ENCODE measurements at regions not wholly inside any gene's neighbourhood (a gene's known extent, or its start where the extent isn't known, plus 50 kb on each side); places are given as distances from the start of the nearest gene placed in this dataset.
A peak's percentile ranks its signal among the peaks of the same experiment; 100 is the strongest.
"Not testable (repeated sequence)": the region's sequence is repeated elsewhere in the genome, so short reads cannot be mapped to it uniquely, and the experiment has no call there.

DNA sequence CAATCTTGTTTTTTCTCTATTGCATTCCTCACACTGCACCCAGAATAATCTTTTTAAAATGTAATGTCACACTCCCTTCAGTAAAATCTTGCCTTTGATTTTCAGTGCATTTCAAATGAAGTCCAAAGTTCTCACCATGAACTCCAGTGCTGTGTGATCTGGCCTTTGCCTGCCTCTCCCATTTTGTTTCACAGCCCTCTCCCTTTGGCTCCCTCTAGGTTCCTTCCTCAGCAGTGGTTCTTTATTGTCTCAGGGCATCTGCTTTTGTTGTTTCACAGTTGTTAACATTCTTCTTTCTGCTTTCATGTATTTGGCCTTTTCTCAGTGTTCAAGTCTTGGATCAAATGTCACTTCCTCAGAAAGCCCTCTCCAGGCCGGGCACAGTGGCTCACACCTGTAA, 84.5 kb upstream of the AMN1 start:
- TF ChIP-seq POLR2AphosphoS5 (IDR thresholded peaks at IDR 0.05) = no peak
- no peak for TF ChIP-seq EP300 (IDR thresholded peaks at IDR 0.05)
- TF ChIP-seq, protein P1, sequence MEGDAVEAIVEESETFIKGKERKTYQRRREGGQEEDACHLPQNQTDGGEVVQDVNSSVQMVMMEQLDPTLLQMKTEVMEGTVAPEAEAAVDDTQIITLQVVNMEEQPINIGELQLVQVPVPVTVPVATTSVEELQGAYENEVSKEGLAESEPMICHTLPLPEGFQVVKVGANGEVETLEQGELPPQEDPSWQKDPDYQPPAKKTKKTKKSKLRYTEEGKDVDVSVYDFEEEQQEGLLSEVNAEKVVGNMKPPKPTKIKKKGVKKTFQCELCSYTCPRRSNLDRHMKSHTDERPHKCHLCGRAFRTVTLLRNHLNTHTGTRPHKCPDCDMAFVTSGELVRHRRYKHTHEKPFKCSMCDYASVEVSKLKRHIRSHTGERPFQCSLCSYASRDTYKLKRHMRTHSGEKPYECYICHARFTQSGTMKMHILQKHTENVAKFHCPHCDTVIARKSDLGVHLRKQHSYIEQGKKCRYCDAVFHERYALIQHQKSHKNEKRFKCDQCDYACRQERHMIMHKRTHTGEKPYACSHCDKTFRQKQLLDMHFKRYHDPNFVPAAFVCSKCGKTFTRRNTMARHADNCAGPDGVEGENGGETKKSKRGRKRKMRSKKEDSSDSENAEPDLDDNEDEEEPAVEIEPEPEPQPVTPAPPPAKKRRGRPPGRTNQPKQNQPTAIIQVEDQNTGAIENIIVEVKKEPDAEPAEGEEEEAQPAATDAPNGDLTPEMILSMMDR (IDR thresholded peaks at IDR 0.05) = no peak
- no peak for TF ChIP-seq POLR2A (IDR thresholded peaks at IDR 0.05)
- no peak for ATAC-seq (ENCODE audit: low FRiP score in 2 of 2)
- Histone ChIP-seq H3K27ac (no peak overlapping the region), H3K9me3 (no peaks in the 10 kb centered on the region), H3K27me3 (no peaks in the 10 kb centered on the region), H3K36me3 (no peaks in the 10 kb centered on the region), H3K4me1 (no peaks in the 10 kb centered on the region), H3K4me3 (no peak overlapping the region)
- DNase-seq = no peak
- WGBS, 2 donors = 67 to 79% methylated on average over 1 of the region's 1 CpG

DNA sequence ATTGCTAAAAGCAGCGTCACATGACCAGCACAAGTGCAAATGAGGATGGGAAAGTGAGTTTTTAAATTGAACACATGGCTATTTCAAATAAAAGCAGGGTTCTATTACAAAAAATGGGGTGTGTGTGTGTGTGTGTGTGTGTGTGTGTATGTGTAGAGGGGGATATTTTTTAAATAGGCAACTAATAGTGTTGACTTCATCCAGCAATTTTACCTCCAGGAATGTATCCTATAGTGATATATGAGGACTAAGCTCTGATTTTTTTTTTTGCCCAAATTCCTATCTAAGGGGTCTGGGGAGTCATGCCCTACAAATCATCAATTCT, 78.9 kb upstream of the AMN1 start:
- H3K27me3 ChIP-seq = no peaks in the 10 kb centered on the region
- H3K4me1 ChIP-seq = no peaks in the 10 kb centered on the region
- no peaks in the 10 kb centered on the region for H3K36me3 ChIP-seq
- H3K4me3 ChIP-seq = no peak overlapping the region
- 96 to 97% methylated on average over 1 of the region's 1 CpG for WGBS, 2 donors
- no peak overlapping the region for H3K27ac ChIP-seq
- ATAC-seq (ENCODE audit: low FRiP score in 2 of 2) (no peak), DNase-seq (no peak)
- TF ChIP-seq POLR2A (IDR thresholded peaks at IDR 0.05) (no peak), POLR2AphosphoS5 (IDR thresholded peaks at IDR 0.05) (no peak), EP300 (IDR thresholded peaks at IDR 0.05) (no peak)
- TF ChIP-seq, protein P1 (IDR thresholded peaks at IDR 0.05) = no peak
- no peaks in the 10 kb centered on the region for H3K9me3 ChIP-seq

DNA sequence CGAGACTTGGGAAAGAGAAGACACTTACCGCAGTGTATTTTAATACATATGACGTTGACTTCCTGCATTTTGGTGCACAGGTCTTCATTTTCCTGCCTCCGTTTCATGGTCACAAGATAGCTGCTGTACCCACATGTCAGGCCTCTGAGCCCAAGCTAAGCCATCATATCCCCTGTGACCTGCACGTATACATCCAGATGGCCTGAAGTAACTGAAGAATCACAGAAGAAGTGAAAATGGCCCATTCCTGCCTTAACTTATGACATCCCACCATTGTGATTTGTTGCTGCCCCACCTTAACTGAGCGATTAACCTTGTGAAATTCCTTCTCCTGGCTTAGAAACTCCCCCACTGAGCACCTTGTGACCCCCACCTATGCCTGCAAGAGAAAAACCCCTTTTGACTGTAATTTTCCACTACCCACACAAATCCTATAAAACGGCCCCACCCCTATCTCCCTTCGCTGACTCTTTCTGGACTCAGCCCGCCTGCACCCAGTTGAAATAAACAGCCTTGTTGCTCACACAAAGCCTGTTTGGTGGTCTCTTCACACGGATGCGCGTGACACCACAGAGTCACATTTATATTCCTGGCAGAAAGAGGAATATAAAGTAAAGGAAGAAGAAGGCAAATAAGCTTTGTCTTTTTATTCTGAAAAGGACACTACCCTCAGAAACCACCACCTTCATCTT, 78.4 kb upstream of the AMN1 start:
- not testable (repeated sequence) for H3K4me3 ChIP-seq; H3K36me3 ChIP-seq; H3K27me3 ChIP-seq; ATAC-seq (ENCODE audit: low FRiP score in 2 of 2); H3K27ac ChIP-seq; DNase-seq; H3K4me1 ChIP-seq; H3K9me3 ChIP-seq
- WGBS, 2 donors = 90 to 91% methylated on average over 12 of the region's 12 CpGs

DNA sequence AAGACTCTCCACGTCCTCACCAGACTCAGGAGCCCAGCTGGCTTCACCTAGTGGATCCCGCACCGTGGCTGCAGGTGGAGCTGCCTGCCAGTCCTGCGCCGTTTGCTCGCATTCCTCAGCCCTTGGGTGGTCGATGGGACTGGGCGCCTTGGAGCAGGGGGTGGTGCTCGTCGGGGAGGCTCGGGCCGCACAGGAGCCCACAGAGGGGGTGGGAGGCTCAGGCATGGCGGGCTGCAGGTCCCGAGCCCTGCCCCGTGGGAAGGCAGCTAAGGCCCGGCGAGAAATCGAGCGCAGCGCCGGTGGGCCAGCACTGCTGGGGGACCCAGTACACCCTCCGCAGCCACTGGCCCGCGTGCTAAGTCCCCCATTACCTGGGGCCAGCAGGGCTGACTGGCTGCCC, 76.9 kb upstream of the AMN1 start:
- WGBS, 2 donors = 95 to 97% methylated on average over 5 to 24 of the region's 24 CpGs
- not testable (repeated sequence) for H3K4me3 ChIP-seq; H3K4me1 ChIP-seq; H3K36me3 ChIP-seq; H3K27me3 ChIP-seq; H3K27ac ChIP-seq; H3K9me3 ChIP-seq; ATAC-seq (ENCODE audit: low FRiP score in 2 of 2)
- peak in 1 of 2 donors; percentile 63 for DNase-seq

DNA sequence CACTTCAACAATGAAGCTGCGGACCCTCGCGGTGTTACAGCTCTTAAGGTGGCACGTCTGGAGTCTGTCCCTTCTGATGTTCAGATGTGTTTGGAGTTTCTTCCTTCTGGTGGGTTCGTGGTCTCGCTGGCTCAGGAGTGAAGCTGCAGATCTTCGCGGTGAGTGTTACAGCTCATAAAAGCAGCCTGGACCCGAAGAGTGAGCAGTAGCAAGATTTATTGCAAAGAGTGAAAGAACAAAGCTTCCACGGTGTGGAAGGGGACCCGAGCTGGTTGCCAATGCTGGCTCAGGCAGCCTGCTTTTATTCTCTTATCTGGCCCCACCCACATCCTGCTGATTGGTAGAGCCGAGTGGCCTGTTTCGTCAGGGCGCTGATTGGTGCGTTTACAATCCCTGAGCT, 75.9 kb upstream of the AMN1 start:
- not testable (repeated sequence) for H3K4me3 ChIP-seq; DNase-seq; H3K36me3 ChIP-seq; H3K27ac ChIP-seq; H3K9me3 ChIP-seq; ATAC-seq (ENCODE audit: low FRiP score in 2 of 2); H3K4me1 ChIP-seq; H3K27me3 ChIP-seq
- 79 to 81% methylated on average over 9 to 14 of the region's 15 CpGs for WGBS, 2 donors

DNA sequence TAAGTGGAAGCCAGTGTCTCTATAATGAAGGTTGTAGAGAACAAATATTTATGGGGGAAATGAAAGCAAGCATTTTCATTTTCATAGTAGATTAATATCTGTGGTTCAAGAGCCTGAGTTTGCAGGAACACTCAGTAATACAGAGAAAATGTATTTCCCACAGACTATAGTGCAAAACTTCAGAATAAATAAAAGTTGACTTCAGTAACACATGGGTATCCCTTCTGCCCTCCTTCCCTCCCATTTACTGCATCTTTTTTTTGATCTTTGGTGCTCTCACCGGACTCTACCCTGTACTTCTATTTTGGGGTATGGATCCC, 75.3 kb upstream of the AMN1 start:
- Histone ChIP-seq H3K27ac (no peak overlapping the region), H3K36me3 (no peaks in the 10 kb centered on the region), H3K4me3 (no peak overlapping the region), H3K9me3 (no peaks in the 10 kb centered on the region), H3K27me3 (no peaks in the 10 kb centered on the region), H3K4me1 (no peaks in the 10 kb centered on the region)
- 81 to 90% methylated on average over 1 of the region's 1 CpG for WGBS, 2 donors
- TF ChIP-seq, protein P1 (IDR thresholded peaks at IDR 0.05) = no peak
- TF ChIP-seq POLR2AphosphoS5 (IDR thresholded peaks at IDR 0.05) = no peak
- TF ChIP-seq EP300 (IDR thresholded peaks at IDR 0.05) = no peak
- ATAC-seq (ENCODE audit: low FRiP score in 2 of 2) (no peak), DNase-seq (no peak)

Measured in upper lobe of left lung (tissue), 6 donors.